ENCODE measurements at regions not wholly inside any gene's neighbourhood (a gene's known extent, or its start where the extent isn't known, plus 50 kb on each side); places are given as distances from the start of the nearest gene placed in this dataset.
A peak's percentile ranks its signal among the peaks of the same experiment; 100 is the strongest.
"Not testable (repeated sequence)": the region's sequence is repeated elsewhere in the genome, so short reads cannot be mapped to it uniquely, and the experiment has no call there.

DNA sequence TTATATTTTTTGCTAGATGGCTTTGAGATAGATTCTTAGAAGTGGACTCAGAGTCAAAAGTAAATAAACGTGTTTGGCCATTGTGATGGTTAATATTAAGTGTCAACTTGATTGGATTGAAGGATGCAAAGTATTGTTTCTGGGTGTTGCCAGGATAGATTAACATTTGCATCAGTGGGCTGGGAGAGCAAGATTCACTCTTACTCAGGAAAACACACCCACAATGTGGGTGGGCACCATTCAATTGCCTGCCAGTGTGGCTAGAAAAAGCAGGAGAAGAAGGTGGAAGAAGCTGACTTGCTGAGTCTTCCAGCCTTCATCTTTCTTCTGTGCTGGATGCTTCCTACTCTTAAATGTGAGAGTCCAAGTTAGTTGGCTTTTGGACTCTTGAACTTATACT lies 368.4 kb upstream of the TSPY2 start:
- ATAC-seq (ENCODE audit: poor library complexity); DNase-seq; intact Hi-C loops (cut with DNase I): not testable (repeated sequence)

- DNase-seq; intact Hi-C loops (cut with DNase I); ATAC-seq (ENCODE audit: poor library complexity): not testable (repeated sequence)
Observed at GRCh38 chrY:5890655-5891054, 355.4 kb upstream of the TSPY2 start.

- intact Hi-C loops (cut with DNase I); ATAC-seq (ENCODE audit: poor library complexity); DNase-seq: not testable (repeated sequence)
Observed at GRCh38 chrY:5896688-5897087, 349.3 kb upstream of the TSPY2 start.

GRCh38 chrY:5908696-5909494 lies 337.1 kb upstream of the TSPY2 start:
- ATAC-seq (ENCODE audit: poor library complexity); DNase-seq; intact Hi-C loops (cut with DNase I): not testable (repeated sequence)

GRCh38 chrY:5938442-5938841 lies 307.6 kb upstream of the TSPY2 start:
- ATAC-seq (ENCODE audit: poor library complexity); DNase-seq; intact Hi-C loops (cut with DNase I): not testable (repeated sequence)

- ATAC-seq (ENCODE audit: poor library complexity); intact Hi-C loops (cut with DNase I); DNase-seq: not testable (repeated sequence)
Observed at GRCh38 chrY:5946380-5947119, 299.5 kb upstream of the TSPY2 start.

- ATAC-seq (ENCODE audit: poor library complexity); intact Hi-C loops (cut with DNase I); DNase-seq: not testable (repeated sequence)
Observed at GRCh38 chrY:5967019-5967418, 279.0 kb upstream of the TSPY2 start.

DNA sequence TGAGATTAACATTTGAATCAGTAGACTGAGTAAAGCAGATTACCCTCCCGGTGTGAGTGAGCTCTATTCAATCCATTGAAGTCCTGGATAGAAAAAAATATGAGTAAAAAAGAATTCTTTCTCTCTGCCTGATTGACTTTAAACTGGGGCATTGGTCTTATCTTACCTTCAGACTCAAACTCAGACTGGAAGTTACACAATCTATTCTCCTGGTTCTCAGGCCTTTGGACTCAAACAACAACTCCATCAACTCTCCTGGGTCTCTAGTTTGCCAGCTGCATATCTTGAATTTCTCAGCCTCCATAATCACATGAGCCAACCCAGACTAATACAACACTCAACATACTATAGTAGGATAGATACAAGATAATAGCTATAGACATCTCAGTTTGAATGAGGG lies 255.4 kb upstream of the TSPY2 start:
- intact Hi-C loops (cut with DNase I); DNase-seq: not testable (repeated sequence)
- peak; percentile 34 for ATAC-seq (ENCODE audit: poor library complexity)

Measured in Right ventricle myocardium superior (tissue), 1 donor.